Right lobe of liver (tissue), 4 donors: ENCODE measurements at regions not wholly inside any gene's neighbourhood (a gene's known extent, or its start where the extent isn't known, plus 50 kb on each side); places are given as distances from the start of the nearest gene placed in this dataset.

Experiments used
- CTCF ChIP-seq, 4 donors: fragments of 200-600 bp in 3 of 4; fragments of 450-650 bp in 1 of 4; IDR thresholded peaks; one replicate each; pipeline versions ENCODE4 v1.5.1 to v1.8.0; 2016 to 2022; ENCODE audit warnings: antibody characterized with exemption in 4 of 4, mild to moderate bottlenecking in 2 of 4
- POLR2A ChIP-seq: fragments of 450-650 bp; IDR thresholded peaks from one replicate; pipeline ENCODE4 v1.6.1; 2017; ENCODE audit warnings: antibody characterized with exemption, mild to moderate bottlenecking
- donor health status: DM: no; HTN: no; CAD: no.
- donor health status: DM: no; HTN: no; CAD: no.
- donor health status: DM: no; HTN: yes; CAD: no.

- TF ChIP-seq CTCF (IDR thresholded peaks at IDR 0.05) = no peak
- no peak for TF ChIP-seq POLR2A
Observed at GRCh38 chr6:140620496-140620895, 1246.0 kb upstream of the CITED2 start.
